ENCODE measurements at regions not wholly inside any gene's neighbourhood (a gene's known extent, or its start where the extent isn't known, plus 50 kb on each side); places are given as distances from the start of the nearest gene placed in this dataset.

- Histone ChIP-seq H3K9me3 (ENCODE audit: insufficient read depth, low read length) (peaks cover 11% of the 10 kb centered on the region; the same call in 1 of the 2 replicates), H3K9ac (ENCODE audit: insufficient read length, low read depth) (no peak overlapping the region), H3K27me3 (ENCODE audit: insufficient read depth, insufficient read length) (no peaks in the 10 kb centered on the region), H3K4me1 (ENCODE audit: insufficient read depth, insufficient read length) (no peaks in the 10 kb centered on the region), H3K36me3 (ENCODE audit: insufficient read depth, insufficient read length, low read length) (no peaks in the 10 kb centered on the region), H3K4me3 (ENCODE audit: insufficient read length, low read depth) (no peak overlapping the region)
- no peak for DNase-seq (ENCODE audit: low read depth, low spot score)
- no peak for TF ChIP-seq YY1 (IDR thresholded peaks at IDR 0.05; ENCODE audit: insufficient read depth, insufficient read length)
Observed at GRCh38 chr12:114302606-114303315, 103.2 kb downstream of the TBX5 start.

- Histone ChIP-seq H3K27me3 (ENCODE audit: insufficient read depth, insufficient read length) (no peaks in the 10 kb centered on the region), H3K9me3 (ENCODE audit: insufficient read depth, low read length) (peaks cover 11% of the 10 kb centered on the region; the same call in 1 of the 2 replicates), H3K36me3 (ENCODE audit: insufficient read depth, insufficient read length, low read length) (no peaks in the 10 kb centered on the region), H3K9ac (ENCODE audit: insufficient read length, low read depth) (no peak overlapping the region), H3K4me1 (ENCODE audit: insufficient read depth, insufficient read length) (no peaks in the 10 kb centered on the region), H3K4me3 (ENCODE audit: insufficient read length, low read depth) (no peak overlapping the region)
- no peak for TF ChIP-seq YY1 (IDR thresholded peaks at IDR 0.05; ENCODE audit: insufficient read depth, insufficient read length)
- no peak for TF ChIP-seq ZNF274 (IDR thresholded peaks at IDR 0.05; ENCODE audit: low read depth, low read length)
- no peak for DNase-seq (ENCODE audit: low read depth, low spot score)
Observed at GRCh38 chr12:114302117-114302516, 103.8 kb downstream of the TBX5 start.

DNA sequence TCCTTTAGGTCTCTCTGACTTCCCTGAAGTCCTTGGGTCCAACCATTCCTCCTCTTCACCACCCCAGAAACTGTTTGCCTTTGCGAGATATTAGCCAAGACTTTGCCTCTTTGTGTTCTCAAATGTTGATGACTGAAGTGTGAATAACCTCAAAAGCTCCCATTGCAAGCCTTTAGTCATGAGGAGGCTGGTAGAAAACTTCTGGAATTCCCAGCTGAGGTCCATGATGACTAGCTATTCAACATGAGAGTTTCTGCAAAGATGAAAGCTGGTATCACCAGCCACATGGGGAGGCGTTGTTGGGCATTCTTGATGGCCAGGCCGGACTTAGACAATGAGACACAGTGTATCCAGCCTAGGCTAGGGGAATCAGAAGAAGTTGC, 111.7 kb downstream of the TBX5 start:
- no peak overlapping the region for H3K4me3 ChIP-seq (ENCODE audit: insufficient read length, low read depth)
- no peaks in the 10 kb centered on the region for H3K36me3 ChIP-seq (ENCODE audit: insufficient read depth, insufficient read length, low read length)
- no peak for DNase-seq (ENCODE audit: low read depth, low spot score)
- H3K9me3 ChIP-seq (ENCODE audit: insufficient read depth, low read length), result peaks cover 15% of the 10 kb centered on the region
- H3K4me1 ChIP-seq (ENCODE audit: insufficient read depth, insufficient read length), result no peaks in the 10 kb centered on the region
- no peak overlapping the region for H3K9ac ChIP-seq (ENCODE audit: insufficient read length, low read depth)
- TF ChIP-seq YY1 (IDR thresholded peaks at IDR 0.05; ENCODE audit: insufficient read depth, insufficient read length) (no peak), ZNF274 (IDR thresholded peaks at IDR 0.05; ENCODE audit: low read depth, low read length) (no peak), SUZ12 (IDR thresholded peaks at IDR 0.05; ENCODE audit: extremely low read depth, insufficient read depth, insufficient read length) (no peak)
- H3K27me3 ChIP-seq (ENCODE audit: insufficient read depth, insufficient read length), result no peaks in the 10 kb centered on the region

DNA sequence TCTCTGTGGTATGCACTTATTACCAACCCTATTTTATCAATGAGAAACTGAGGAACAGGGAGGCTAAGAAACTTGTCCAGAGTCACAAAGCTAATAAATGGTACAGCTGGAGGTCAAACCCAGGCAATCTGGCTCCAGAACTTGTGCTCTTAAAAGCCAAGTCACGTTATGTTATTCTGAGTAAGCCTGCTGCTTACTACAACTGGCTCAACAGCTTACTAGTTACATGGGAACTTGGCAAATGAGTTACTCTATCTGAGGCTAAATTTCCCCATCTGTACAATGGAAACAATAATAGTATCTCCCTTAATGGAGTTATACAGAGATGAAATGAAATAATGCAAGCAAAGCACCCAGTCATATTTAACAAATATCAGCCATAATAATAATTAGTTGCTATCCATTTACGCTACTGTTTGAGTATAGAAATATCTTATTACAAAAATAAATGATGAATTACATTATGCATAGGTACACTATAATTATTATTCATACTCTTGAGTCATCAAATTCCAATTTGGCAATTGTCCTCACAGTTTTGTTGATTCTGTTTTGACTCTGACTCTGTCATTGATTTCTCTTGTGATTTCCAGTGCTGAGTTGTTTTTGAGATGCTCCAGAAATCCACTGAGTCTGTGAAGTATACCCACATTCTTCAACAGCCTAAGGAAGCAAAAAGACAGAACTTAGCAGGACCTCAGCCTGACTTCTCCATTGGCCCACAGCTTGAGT, 112.2 kb downstream of the TBX5 start:
- no peak overlapping the region for H3K9ac ChIP-seq (ENCODE audit: insufficient read length, low read depth)
- H3K36me3 ChIP-seq (ENCODE audit: insufficient read depth, insufficient read length, low read length), result no peaks in the 10 kb centered on the region
- TF ChIP-seq SUZ12 (IDR thresholded peaks at IDR 0.05; ENCODE audit: extremely low read depth, insufficient read depth, insufficient read length) (no peak), YY1 (IDR thresholded peaks at IDR 0.05; ENCODE audit: insufficient read depth, insufficient read length) (no peak), ZNF274 (IDR thresholded peaks at IDR 0.05; ENCODE audit: low read depth, low read length) (no peak)
- peaks cover 15% of the 10 kb centered on the region for H3K9me3 ChIP-seq (ENCODE audit: insufficient read depth, low read length)
- no peak overlapping the region for H3K4me3 ChIP-seq (ENCODE audit: insufficient read length, low read depth)
- no peaks in the 10 kb centered on the region for H3K27me3 ChIP-seq (ENCODE audit: insufficient read depth, insufficient read length)
- DNase-seq (ENCODE audit: low read depth, low spot score), result no peak
- no peaks in the 10 kb centered on the region for H3K4me1 ChIP-seq (ENCODE audit: insufficient read depth, insufficient read length)

- Histone ChIP-seq H3K4me1 (ENCODE audit: insufficient read depth, insufficient read length) (peaks cover 4% of the 10 kb centered on the region), H3K36me3 (ENCODE audit: insufficient read depth, insufficient read length, low read length) (no peaks in the 10 kb centered on the region), H3K9me3 (ENCODE audit: insufficient read depth, low read length) (peaks cover 15% of the 10 kb centered on the region), H3K4me3 (ENCODE audit: insufficient read length, low read depth) (no peak overlapping the region), H3K9ac (ENCODE audit: insufficient read length, low read depth) (no peak overlapping the region), H3K27me3 (ENCODE audit: insufficient read depth, insufficient read length) (no peaks in the 10 kb centered on the region)
- DNase-seq (ENCODE audit: low read depth, low spot score), result no peak
- TF ChIP-seq YY1 (IDR thresholded peaks at IDR 0.05; ENCODE audit: insufficient read depth, insufficient read length) (no peak), ZNF274 (IDR thresholded peaks at IDR 0.05; ENCODE audit: low read depth, low read length) (no peak), SUZ12 (IDR thresholded peaks at IDR 0.05; ENCODE audit: extremely low read depth, insufficient read depth, insufficient read length) (no peak)
Observed at GRCh38 chr12:114293073-114293472, 112.9 kb downstream of the TBX5 start.

GRCh38 chr12:114291389-114292060, 114.4 kb downstream of the TBX5 start:
- no peaks in the 10 kb centered on the region for H3K36me3 ChIP-seq (ENCODE audit: insufficient read depth, insufficient read length, low read length)
- no peaks in the 10 kb centered on the region for H3K27me3 ChIP-seq (ENCODE audit: insufficient read depth, insufficient read length)
- no peak for DNase-seq (ENCODE audit: low read depth, low spot score)
- H3K4me3 ChIP-seq (ENCODE audit: insufficient read length, low read depth), result no peak overlapping the region
- H3K9me3 ChIP-seq (ENCODE audit: insufficient read depth, low read length), result peaks cover 15% of the 10 kb centered on the region
- TF ChIP-seq YY1 (IDR thresholded peaks at IDR 0.05; ENCODE audit: insufficient read depth, insufficient read length), result no peak
- no peak for TF ChIP-seq ZNF274 (IDR thresholded peaks at IDR 0.05; ENCODE audit: low read depth, low read length)
- peaks cover 4% of the 10 kb centered on the region for H3K4me1 ChIP-seq (ENCODE audit: insufficient read depth, insufficient read length)
- no peak overlapping the region for H3K9ac ChIP-seq (ENCODE audit: insufficient read length, low read depth)

- TF ChIP-seq SUZ12 (IDR thresholded peaks at IDR 0.05; ENCODE audit: extremely low read depth, insufficient read depth, insufficient read length), result no peak
- TF ChIP-seq YY1 (IDR thresholded peaks at IDR 0.05; ENCODE audit: insufficient read depth, insufficient read length), result no peak
- TF ChIP-seq ZNF274 (IDR thresholded peaks at IDR 0.05; ENCODE audit: low read depth, low read length), result no peak
- DNase-seq (ENCODE audit: low read depth, low spot score), result no peak
- Histone ChIP-seq H3K27me3 (ENCODE audit: insufficient read depth, insufficient read length) (no peaks in the 10 kb centered on the region), H3K4me3 (ENCODE audit: insufficient read length, low read depth) (no peak overlapping the region), H3K9me3 (ENCODE audit: insufficient read depth, low read length) (peaks cover 8% of the 10 kb centered on the region), H3K36me3 (ENCODE audit: insufficient read depth, insufficient read length, low read length) (no peaks in the 10 kb centered on the region), H3K4me1 (ENCODE audit: insufficient read depth, insufficient read length) (peaks cover 4% of the 10 kb centered on the region), H3K9ac (ENCODE audit: insufficient read length, low read depth) (no peak overlapping the region)
Observed at GRCh38 chr12:114287821-114288525, 118.0 kb downstream of the TBX5 start.
